ENCODE measurements at regions not wholly inside any gene's neighbourhood (a gene's known extent, or its start where the extent isn't known, plus 50 kb on each side); places are given as distances from the start of the nearest gene placed in this dataset.

DNA sequence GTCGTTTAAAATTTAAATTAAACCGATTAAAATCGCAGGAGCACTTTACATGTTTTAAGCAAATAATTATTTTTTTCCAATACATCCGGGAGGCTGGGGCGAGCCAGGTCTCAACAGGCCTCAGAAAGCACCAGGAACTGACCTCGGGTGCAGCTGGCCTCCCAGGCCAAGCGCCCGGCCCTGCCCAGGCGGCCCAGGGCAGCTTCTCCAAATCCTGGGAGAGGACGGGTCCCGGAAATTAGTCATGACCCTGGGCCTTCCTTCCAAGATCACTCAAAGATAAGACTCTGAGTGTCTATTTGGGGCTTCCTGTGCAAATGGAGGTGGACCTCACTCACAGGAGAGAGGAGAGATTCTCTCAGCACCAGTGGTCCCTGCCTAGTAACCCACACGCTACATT lies 177.1 kb downstream of the BCL11B start:
- TF ChIP-seq, protein P1, sequence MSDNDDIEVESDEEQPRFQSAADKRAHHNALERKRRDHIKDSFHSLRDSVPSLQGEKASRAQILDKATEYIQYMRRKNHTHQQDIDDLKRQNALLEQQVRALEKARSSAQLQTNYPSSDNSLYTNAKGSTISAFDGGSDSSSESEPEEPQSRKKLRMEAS (IDR thresholded peaks at IDR 0.05): no peak
- TF ChIP-seq EGR1 (IDR thresholded peaks at IDR 0.05): no peak
- TF ChIP-seq CREB1 (IDR thresholded peaks at IDR 0.05; ENCODE audit: low read depth): no peak
- TF ChIP-seq NFIC (IDR thresholded peaks at IDR 0.05): no peak
- TF ChIP-seq TAF1 (IDR thresholded peaks at IDR 0.05; ENCODE audit: low read depth): no peak
